ENCODE measurements at regions not wholly inside any gene's neighbourhood (a gene's known extent, or its start where the extent isn't known, plus 50 kb on each side); places are given as distances from the start of the nearest gene placed in this dataset.

- no peaks in the 10 kb centered on the region for H3K27me3 Mint-ChIP-seq
- H3K9me3 Mint-ChIP-seq (ENCODE audit: insufficient read depth): no peaks in the 10 kb centered on the region
- Histone ChIP-seq H3K4me3 (ENCODE audit: control extremely low read depth in 1 of 5, extremely low read depth in 1 of 5, insufficient read depth in 1 of 5, low read depth in 2 of 5, low read length in 4 of 5) (no peak overlapping the region), H2AFZ (ENCODE audit: insufficient read depth, low read depth, low read length, poor library complexity, severe bottlenecking) (no peak overlapping the region), H4K20me1 (ENCODE audit: control insufficient read depth, insufficient read depth, low read length, poor library complexity, severe bottlenecking) (no peaks in the 10 kb centered on the region), H3K9ac (ENCODE audit: low read length) (no peak overlapping the region), H3K9me3 (ENCODE audit: control extremely low read depth in 1 of 3, control insufficient read depth in 2 of 3, insufficient read depth in 1 of 3, low read length in 2 of 3) (no peaks in the 10 kb centered on the region), H3K36me3 (replicated peaks in 1 of 2; ENCODE audit: control extremely low read depth in 1 of 2, control insufficient read depth in 1 of 2, extremely low read depth in 1 of 2, insufficient read depth in 2 of 2, low read length in 1 of 2) (no peaks in the 10 kb centered on the region), H3K27ac (ENCODE audit: low read length in 2 of 2) (no peak overlapping the region), H3K4me1 (ENCODE audit: control insufficient read depth in 2 of 2, insufficient read depth in 2 of 2, low read length in 2 of 2) (no peaks in the 10 kb centered on the region), H3K4me2 (replicated peaks; ENCODE audit: low read depth, low read length, poor library complexity, severe bottlenecking) (no peak overlapping the region), H3K27me3 (replicated peaks in 1 of 4; ENCODE audit: control extremely low read depth in 1 of 4, control insufficient read depth in 3 of 4, insufficient read depth in 4 of 4, low read length in 3 of 4) (no peaks in the 10 kb centered on the region), H3K79me2 (ENCODE audit: control insufficient read depth, insufficient read depth, low read length) (no peaks in the 10 kb centered on the region)
- ATAC-seq (ENCODE audit: low read depth) (no peak), DNase-seq (no peak)
- intact Hi-C loops (cut with micrococcal nuclease): no loop called here
- no peaks in the 10 kb centered on the region for H3K4me1 Mint-ChIP-seq
- no peak for TF ChIP-seq EZH2 (IDR thresholded peaks at IDR 0.05; ENCODE audit: borderline replicate concordance, insufficient read depth, low read depth, low read length, poor library complexity, severe bottlenecking)
- no peak for TF ChIP-seq CTCF (IDR thresholded peaks at IDR 0.05)
- CTCF ChIA-PET: no interaction called here
- WGBS (ENCODE audit: insufficient coverage): 40% methylated on average over 1 of the region's 2 CpGs
- no peak overlapping the region for H3K27ac Mint-ChIP-seq
- no peak overlapping the region for H3K4me3 Mint-ChIP-seq
- POLR2A ChIA-PET: no interaction called here
Measured at GRCh38 chr4:96150466-96150865, 310.6 kb downstream of the PDHA2 start.

- Histone ChIP-seq H3K27me3 (replicated peaks in 1 of 4; ENCODE audit: control extremely low read depth in 1 of 4, control insufficient read depth in 3 of 4, insufficient read depth in 4 of 4, low read length in 3 of 4) (no peaks in the 10 kb centered on the region), H3K36me3 (replicated peaks in 1 of 2; ENCODE audit: control extremely low read depth in 1 of 2, control insufficient read depth in 1 of 2, extremely low read depth in 1 of 2, insufficient read depth in 2 of 2, low read length in 1 of 2) (no peaks in the 10 kb centered on the region), H3K4me3 (ENCODE audit: control extremely low read depth in 1 of 5, extremely low read depth in 1 of 5, insufficient read depth in 1 of 5, low read depth in 2 of 5, low read length in 4 of 5) (no peak overlapping the region), H3K27ac (ENCODE audit: low read length in 2 of 2) (no peak overlapping the region), H4K20me1 (ENCODE audit: control insufficient read depth, insufficient read depth, low read length, poor library complexity, severe bottlenecking) (no peaks in the 10 kb centered on the region), H2AFZ (ENCODE audit: insufficient read depth, low read depth, low read length, poor library complexity, severe bottlenecking) (no peak overlapping the region), H3K4me2 (replicated peaks; ENCODE audit: low read depth, low read length, poor library complexity, severe bottlenecking) (no peak overlapping the region), H3K4me1 (ENCODE audit: control insufficient read depth in 2 of 2, insufficient read depth in 2 of 2, low read length in 2 of 2) (no peaks in the 10 kb centered on the region), H3K9me3 (ENCODE audit: control extremely low read depth in 1 of 3, control insufficient read depth in 2 of 3, insufficient read depth in 1 of 3, low read length in 2 of 3) (no peaks in the 10 kb centered on the region), H3K79me2 (ENCODE audit: control insufficient read depth, insufficient read depth, low read length) (no peaks in the 10 kb centered on the region), H3K9ac (ENCODE audit: low read length) (no peak overlapping the region)
- ATAC-seq (ENCODE audit: low read depth) (no peak), DNase-seq (no peak)
- Mint-ChIP-seq H3K9me3 (ENCODE audit: insufficient read depth) (no peaks in the 10 kb centered on the region), H3K4me1 (no peaks in the 10 kb centered on the region), H3K27ac (no peak overlapping the region), H3K27me3 (no peaks in the 10 kb centered on the region), H3K4me3 (no peak overlapping the region)
- CTCF ChIA-PET: no interaction called here
- TF ChIP-seq EZH2 (IDR thresholded peaks at IDR 0.05; ENCODE audit: borderline replicate concordance, insufficient read depth, low read depth, low read length, poor library complexity, severe bottlenecking) (no peak), CTCF (IDR thresholded peaks at IDR 0.05) (no peak)
- intact Hi-C loops (cut with micrococcal nuclease): no loop called here
- WGBS (ENCODE audit: insufficient coverage): no CpG with 5 or more reads among the region's 2 CpGs
- POLR2A ChIA-PET: no interaction called here
Measured at GRCh38 chr4:96152824-96153223, 312.9 kb downstream of the PDHA2 start.
